ENCODE measurements at regions not wholly inside any gene's neighbourhood (a gene's known extent, or its start where the extent isn't known, plus 50 kb on each side); places are given as distances from the start of the nearest gene placed in this dataset.

- Histone ChIP-seq H3F3A (ENCODE audit: insufficient read depth, low read depth) (no peaks in the 10 kb centered on the region), H3K4me2 (no peak overlapping the region), H3K79me2 (ENCODE audit: low read depth) (no peaks in the 10 kb centered on the region), H3K36me3 (ENCODE audit: low read depth) (no peaks in the 10 kb centered on the region), H3K27me3 (ENCODE audit: insufficient read depth, low read depth) (no peaks in the 10 kb centered on the region), H3K27ac (no peak overlapping the region), H3K9me3 (ENCODE audit: insufficient read depth, low read depth) (no peaks in the 10 kb centered on the region; the same call in 1 of the 2 replicates), H4K20me1 (ENCODE audit: insufficient read depth) (no peaks in the 10 kb centered on the region), H2AFZ (no peak overlapping the region), H3K4me1 (replicated peaks; ENCODE audit: insufficient read depth) (0 out of 2 replicates have a peak, but pooled peaks cover 1% of the 10 kb centered on the region), H3K4me3 (no peak overlapping the region), H3K9me2 (ENCODE audit: insufficient read depth) (peaks cover 7% of the 10 kb centered on the region; the same call in 1 of the 2 replicates)
- ChIA-PET POLR2A (ENCODE audit: unreplicated experiment) (no interaction called here), CTCF (no interaction called here)
- intact Hi-C loops (cut with micrococcal nuclease; ENCODE audit: unreplicated experiment): no loop called here
- no peak for DNase-seq
- no TSS peak for BruUV-seq (replicated peaks)
- TF ChIP-seq EZH2 (IDR thresholded peaks at IDR 0.05; ENCODE audit: low read depth) (no peak), CTCF (conservative IDR thresholded peaks at IDR 0.05) (no peak)
These were observed 484.8 kb upstream of the JAG1 start for GRCh38 chr20:11158589-11158988.

- Histone ChIP-seq H3K79me2 (ENCODE audit: low read depth) (no peaks in the 10 kb centered on the region), H3K4me2 (no peak overlapping the region), H3K4me1 (replicated peaks; ENCODE audit: insufficient read depth) (no peaks in the 10 kb centered on the region), H3K27me3 (ENCODE audit: insufficient read depth, low read depth) (no peaks in the 10 kb centered on the region), H3K9me2 (ENCODE audit: insufficient read depth) (peaks cover 7% of the 10 kb centered on the region; the same call in 1 of the 2 replicates), H3K9me3 (ENCODE audit: insufficient read depth, low read depth) (no peaks in the 10 kb centered on the region), H3K36me3 (ENCODE audit: low read depth) (no peaks in the 10 kb centered on the region), H3F3A (ENCODE audit: insufficient read depth, low read depth) (no peaks in the 10 kb centered on the region), H3K4me3 (no peak overlapping the region), H3K27ac (no peak overlapping the region), H2AFZ (no peak overlapping the region), H4K20me1 (ENCODE audit: insufficient read depth) (no peaks in the 10 kb centered on the region)
- intact Hi-C loops (cut with micrococcal nuclease; ENCODE audit: unreplicated experiment): no loop called here
- ChIA-PET POLR2A (ENCODE audit: unreplicated experiment) (no interaction called here), CTCF (no interaction called here)
- TF ChIP-seq CTCF (conservative IDR thresholded peaks at IDR 0.05) (no peak), EZH2 (IDR thresholded peaks at IDR 0.05; ENCODE audit: low read depth) (no peak)
- no peak for DNase-seq
- no TSS peak for BruUV-seq (replicated peaks)
These were observed 485.9 kb upstream of the JAG1 start for GRCh38 chr20:11159728-11160127.

DNA sequence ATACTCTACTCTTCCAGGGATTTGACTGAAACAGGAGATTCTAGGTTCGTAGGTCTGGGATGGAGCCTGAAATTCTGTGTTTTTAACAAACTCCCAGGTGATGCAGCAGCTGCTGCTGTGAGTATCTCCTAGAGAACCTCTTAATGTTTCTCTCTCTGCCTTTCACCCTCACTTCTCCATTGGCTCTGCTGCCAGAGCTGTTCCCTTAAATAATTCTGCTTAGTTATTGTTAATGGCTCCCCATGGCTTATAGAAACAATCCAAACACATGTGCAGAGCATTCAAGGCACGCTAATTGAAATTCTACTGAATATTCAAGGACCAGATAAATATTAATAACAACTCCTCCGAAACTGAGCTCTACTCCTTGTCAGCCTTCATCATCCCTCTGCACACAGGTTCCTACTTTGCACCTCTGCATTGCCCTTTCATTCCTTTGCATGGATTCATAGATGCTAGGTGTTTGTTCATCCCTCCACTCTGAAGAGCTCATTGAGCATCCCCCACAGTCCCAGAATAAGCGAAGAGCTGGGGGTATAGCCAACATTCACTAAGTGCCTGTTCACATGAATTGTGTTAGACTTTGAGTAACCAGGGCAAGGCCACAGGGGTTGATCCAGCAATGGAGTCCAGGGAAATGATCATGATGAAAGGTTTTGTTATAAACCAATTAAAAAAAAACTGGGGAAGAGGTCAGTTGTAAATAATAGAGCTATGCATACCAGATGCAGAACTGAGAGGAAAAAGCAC is 488.4 kb upstream of the JAG1 start:
- TF ChIP-seq EZH2 (IDR thresholded peaks at IDR 0.05; ENCODE audit: low read depth) (no peak), CTCF (conservative IDR thresholded peaks at IDR 0.05) (no peak)
- no peaks in the 10 kb centered on the region for H3K36me3 ChIP-seq (ENCODE audit: low read depth)
- H3K27ac ChIP-seq: no peak overlapping the region
- H3K9me3 ChIP-seq (ENCODE audit: insufficient read depth, low read depth): no peaks in the 10 kb centered on the region
- no peaks in the 10 kb centered on the region for H3K27me3 ChIP-seq (ENCODE audit: insufficient read depth, low read depth)
- H3K4me3 ChIP-seq: no peak overlapping the region
- H2AFZ ChIP-seq: no peak overlapping the region
- no peak overlapping the region for H3K4me2 ChIP-seq
- no peaks in the 10 kb centered on the region for H3F3A ChIP-seq (ENCODE audit: insufficient read depth, low read depth)
- ChIA-PET CTCF (interaction anchor here (0.6 kb wide), 1 partner anchor 116 kb away, joined by 3 read pairs; no protein-coding TSS in a partner anchor), POLR2A (ENCODE audit: unreplicated experiment) (interaction anchor here (0.7 kb wide), 1 partner anchor 456 kb away, joined by 3 read pairs; no protein-coding TSS in a partner anchor)
- no TSS peak for BruUV-seq (replicated peaks)
- H3K9me2 ChIP-seq (ENCODE audit: insufficient read depth): peaks cover 7% of the 10 kb centered on the region; the same call in 1 of the 2 replicates
- intact Hi-C loops (cut with micrococcal nuclease; ENCODE audit: unreplicated experiment): no loop called here
- no peaks in the 10 kb centered on the region for H3K4me1 ChIP-seq (replicated peaks; ENCODE audit: insufficient read depth)
- DNase-seq: no peak
- no peaks in the 10 kb centered on the region for H4K20me1 ChIP-seq (ENCODE audit: insufficient read depth)
- H3K79me2 ChIP-seq (ENCODE audit: low read depth): no peaks in the 10 kb centered on the region
